Central memory CD8-positive, alpha-beta T cell (primary cell): ENCODE measurements at regions not wholly inside any gene's neighbourhood (a gene's known extent, or its start where the extent isn't known, plus 50 kb on each side); places are given as distances from the start of the nearest gene placed in this dataset.

Source experiments
- ATAC-seq: fragments of 150-1000 bp; cut with Tn5 transposase; replicated peaks from 2 replicates; pipeline ENCODE4 v1.10.0; 2022; ENCODE audit warnings: mild to moderate bottlenecking, moderate FRiP score, moderate number of reproducible peaks; ENCODE audit not compliant: poor library complexity, severe bottlenecking; ENCODE audit errors: extremely low read depth
- DNase-seq, 2 donors: peaks; one replicate each; pipeline ENCODE4 v3.0.0; 2021; ENCODE audit warnings: low spot score in 2 of 2
- H3K27ac Mint-ChIP-seq: one replicate; pipeline ENCODE4 v1.8.0; 2022; ENCODE audit warnings: low read depth, mild to moderate bottlenecking, moderate library complexity, mixed read lengths
- H3K27me3 Mint-ChIP-seq: one replicate; pipeline ENCODE4 v1.8.0; 2022; ENCODE audit warnings: mixed read lengths
- H3K36me3 Mint-ChIP-seq: one replicate; pipeline ENCODE4 v1.8.0; 2022; ENCODE audit warnings: mild to moderate bottlenecking, moderate library complexity, mixed read lengths; ENCODE audit not compliant: insufficient read depth
- H3K4me1 Mint-ChIP-seq: one replicate; pipeline ENCODE4 v1.8.0; 2022; ENCODE audit warnings: mixed read lengths
- H3K4me3 Mint-ChIP-seq: one replicate; pipeline ENCODE4 v1.8.0; 2022; ENCODE audit warnings: mild to moderate bottlenecking, moderate library complexity, mixed read lengths
- H3K9me3 Mint-ChIP-seq: one replicate; pipeline ENCODE4 v1.8.0; 2022; ENCODE audit warnings: mixed read lengths

- Mint-ChIP-seq H3K27ac (no peak overlapping the region), H3K4me3 (peak overlapping the region; percentile 42), H3K4me1 (peaks cover 26% of the 10 kb centered on the region)
Measured at GRCh38 chr4:100100985-100101384, 89.3 kb downstream of the DDIT4L start.

DNA sequence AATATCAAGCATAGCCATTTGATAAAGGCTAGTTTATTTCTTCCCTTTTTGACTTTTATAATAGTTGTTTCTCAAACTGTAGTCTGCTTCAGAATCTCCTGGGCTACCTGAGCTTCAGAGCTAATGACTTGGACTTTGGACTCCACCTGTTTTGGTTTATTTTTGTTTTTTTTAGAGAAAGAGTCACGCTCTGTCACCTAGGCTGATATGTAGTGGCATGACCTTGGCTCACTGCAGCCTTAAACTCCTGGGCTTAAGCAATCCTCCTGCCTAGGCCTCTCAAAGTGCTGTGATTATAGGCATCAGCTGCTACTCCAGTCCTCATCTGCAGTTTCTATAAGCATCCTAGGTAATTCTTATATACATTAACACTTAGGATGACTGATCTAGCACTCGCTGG lies 90.5 kb downstream of the DDIT4L start:
- H3K27me3 Mint-ChIP-seq: no peaks in the 10 kb centered on the region
- peaks cover 33% of the 10 kb centered on the region for H3K4me1 Mint-ChIP-seq
- no peak overlapping the region for H3K27ac Mint-ChIP-seq

More at GRCh38 chr4:100100985-100101384, 89.3 kb downstream of the DDIT4L start:
- no peaks in the 10 kb centered on the region for H3K9me3 Mint-ChIP-seq
- no peak for DNase-seq
- peak; percentile 79 for ATAC-seq
- peaks cover 6% of the 10 kb centered on the region for H3K36me3 Mint-ChIP-seq
- H3K27me3 Mint-ChIP-seq: no peaks in the 10 kb centered on the region

DNA sequence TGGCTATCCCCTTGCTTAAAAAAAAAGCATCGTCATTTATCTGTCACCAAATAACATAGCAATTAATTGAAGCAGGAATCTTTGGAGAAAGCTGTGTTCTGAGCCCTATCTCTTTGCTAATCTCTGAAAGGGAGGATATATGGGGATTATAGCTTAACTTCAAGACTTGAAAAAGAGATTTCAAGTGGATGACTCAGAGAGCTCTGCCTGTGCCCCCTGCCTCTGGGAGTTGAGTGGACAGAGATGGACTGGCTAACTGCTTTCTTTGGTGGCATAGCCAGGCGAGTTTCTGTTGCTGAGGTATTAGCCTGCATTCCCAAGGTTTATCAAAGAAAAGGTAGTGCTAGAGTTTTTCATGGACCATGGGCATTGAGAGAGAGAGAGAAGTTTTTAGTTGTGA lies 91.6 kb downstream of the DDIT4L start:
- no peaks in the 10 kb centered on the region for H3K9me3 Mint-ChIP-seq
- no peak overlapping the region for H3K27ac Mint-ChIP-seq
- H3K4me3 Mint-ChIP-seq: no peak overlapping the region
- no peaks in the 10 kb centered on the region for H3K27me3 Mint-ChIP-seq
- ATAC-seq (no peak), DNase-seq (no peak)
- peaks cover 5% of the 10 kb centered on the region for H3K36me3 Mint-ChIP-seq
- H3K4me1 Mint-ChIP-seq: peaks cover 36% of the 10 kb centered on the region

More for the DNA sequence above, 90.5 kb downstream of the DDIT4L start:
- ATAC-seq (no peak), DNase-seq (no peak)
- Mint-ChIP-seq H3K4me3 (no peak overlapping the region), H3K36me3 (peaks cover 7% of the 10 kb centered on the region), H3K9me3 (no peaks in the 10 kb centered on the region)

DNA sequence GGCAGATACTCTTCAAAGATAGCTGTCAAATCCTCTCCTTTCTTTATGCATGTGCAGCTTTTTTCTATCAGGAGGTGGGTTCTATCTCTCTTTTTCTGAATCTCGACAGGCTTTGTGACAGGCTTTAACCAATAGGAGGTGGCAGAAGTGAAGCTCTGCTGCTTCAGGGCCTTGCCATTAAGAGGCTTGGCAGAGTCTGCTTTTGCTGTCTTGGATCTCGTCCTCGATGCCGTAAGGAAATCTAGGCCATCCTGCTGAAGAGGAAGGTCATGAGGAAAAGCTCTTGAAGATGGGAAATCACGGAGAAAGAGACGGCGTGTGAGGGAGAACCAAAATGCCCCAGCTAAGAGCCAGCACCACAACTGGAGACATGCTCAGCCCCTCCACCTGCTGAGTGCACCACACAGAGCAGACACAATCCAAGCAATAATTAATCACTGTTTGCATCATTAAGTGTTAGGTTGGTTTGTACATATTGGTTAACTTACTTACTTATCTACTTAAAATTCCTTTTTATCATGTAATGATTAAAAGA lies 92.2 kb downstream of the DDIT4L start:
- Mint-ChIP-seq H3K27ac (no peak overlapping the region), H3K9me3 (no peaks in the 10 kb centered on the region), H3K27me3 (no peaks in the 10 kb centered on the region), H3K36me3 (peaks cover 5% of the 10 kb centered on the region), H3K4me1 (peaks cover 42% of the 10 kb centered on the region), H3K4me3 (no peak overlapping the region)
- DNase-seq (no peak), ATAC-seq (no peak)

GRCh38 chr4:100095729-100096595 lies 94.3 kb downstream of the DDIT4L start:
- Mint-ChIP-seq H3K27ac (peak overlapping the region; percentile 87), H3K4me1 (peaks cover 38% of the 10 kb centered on the region), H3K9me3 (no peaks in the 10 kb centered on the region), H3K27me3 (no peaks in the 10 kb centered on the region), H3K36me3 (peaks cover 5% of the 10 kb centered on the region), H3K4me3 (no peak overlapping the region)
- DNase-seq (no peak), ATAC-seq (peak; percentile 58)

GRCh38 chr4:100093091-100093866 lies 97.0 kb downstream of the DDIT4L start:
- Mint-ChIP-seq H3K9me3 (no peaks in the 10 kb centered on the region), H3K36me3 (peaks cover 5% of the 10 kb centered on the region), H3K27me3 (no peaks in the 10 kb centered on the region), H3K27ac (peak overlapping the region; percentile 87), H3K4me3 (no peak overlapping the region), H3K4me1 (peaks cover 19% of the 10 kb centered on the region)
- DNase-seq: peak; percentile 64 to 86
- ATAC-seq: peak; percentile 99

GRCh38 chr4:100087743-100088142 lies 102.5 kb downstream of the DDIT4L start:
- H3K9me3 Mint-ChIP-seq: no peaks in the 10 kb centered on the region
- DNase-seq: no peak
- H3K27me3 Mint-ChIP-seq: no peaks in the 10 kb centered on the region
- H3K36me3 Mint-ChIP-seq: peaks cover 3% of the 10 kb centered on the region
- no peak overlapping the region for H3K4me3 Mint-ChIP-seq
- no peak for ATAC-seq
- H3K27ac Mint-ChIP-seq: no peak overlapping the region
- no peaks in the 10 kb centered on the region for H3K4me1 Mint-ChIP-seq

- DNase-seq (no peak), ATAC-seq (no peak)
- Mint-ChIP-seq H3K27me3 (no peaks in the 10 kb centered on the region), H3K36me3 (peaks cover 1% of the 10 kb centered on the region), H3K4me1 (no peaks in the 10 kb centered on the region), H3K4me3 (no peak overlapping the region), H3K9me3 (no peaks in the 10 kb centered on the region), H3K27ac (no peak overlapping the region)
Measured at GRCh38 chr4:100086766-100087431, 103.4 kb downstream of the DDIT4L start.

DNA sequence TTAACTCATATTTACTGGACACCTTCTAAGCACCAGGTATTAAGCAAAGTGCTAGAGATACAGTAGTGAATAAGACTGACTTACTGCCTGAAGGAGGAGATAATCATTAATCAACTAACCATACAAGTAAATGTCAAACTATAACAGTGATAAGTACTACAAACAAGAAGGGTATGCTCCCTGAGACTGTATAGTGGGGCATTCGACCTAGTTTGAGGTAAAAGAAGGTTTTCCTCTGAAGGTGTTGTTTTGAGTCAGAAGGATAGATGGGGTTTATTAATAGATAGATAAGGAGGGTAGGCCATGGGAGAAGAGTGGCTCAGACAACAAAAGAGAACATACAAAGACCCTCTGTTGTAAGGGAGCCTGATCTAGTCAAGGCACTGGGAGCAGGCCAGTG lies 105.4 kb downstream of the DDIT4L start:
- no peak overlapping the region for H3K27ac Mint-ChIP-seq

DNA sequence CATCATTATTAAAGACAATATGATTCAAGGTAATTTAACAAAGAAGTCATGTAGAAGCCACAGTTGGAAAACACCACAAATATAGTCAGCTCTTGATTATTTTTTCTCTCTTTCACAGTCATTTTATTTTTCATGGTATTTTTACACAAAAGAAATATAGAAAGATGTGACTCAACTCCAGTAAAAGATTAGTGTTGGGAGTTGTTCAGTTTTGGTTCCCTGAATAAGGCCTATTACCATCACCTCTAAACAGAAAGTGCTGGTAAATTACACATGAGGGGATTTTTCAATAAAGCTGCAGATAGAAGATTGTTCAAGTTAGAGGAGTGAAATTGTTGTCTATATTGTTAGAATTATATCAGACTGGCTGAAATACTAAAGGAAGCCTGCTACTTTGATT lies 107.0 kb downstream of the DDIT4L start:
- Mint-ChIP-seq H3K27me3 (no peaks in the 10 kb centered on the region), H3K27ac (no peak overlapping the region), H3K4me1 (peaks cover 16% of the 10 kb centered on the region), H3K9me3 (no peaks in the 10 kb centered on the region), H3K4me3 (no peak overlapping the region), H3K36me3 (no peaks in the 10 kb centered on the region)
- ATAC-seq (no peak), DNase-seq (no peak)

More for the DNA sequence above, 105.4 kb downstream of the DDIT4L start:
- Mint-ChIP-seq H3K4me1 (peaks cover 5% of the 10 kb centered on the region), H3K4me3 (no peak overlapping the region), H3K9me3 (no peaks in the 10 kb centered on the region), H3K27me3 (no peaks in the 10 kb centered on the region), H3K36me3 (no peaks in the 10 kb centered on the region)
- DNase-seq (no peak), ATAC-seq (no peak)

GRCh38 chr4:100082852-100083251 lies 107.4 kb downstream of the DDIT4L start:
- DNase-seq (no peak), ATAC-seq (no peak)
- peaks cover 16% of the 10 kb centered on the region for H3K4me1 Mint-ChIP-seq
- no peaks in the 10 kb centered on the region for H3K27me3 Mint-ChIP-seq
- no peak overlapping the region for H3K4me3 Mint-ChIP-seq
- H3K27ac Mint-ChIP-seq: no peak overlapping the region
- no peaks in the 10 kb centered on the region for H3K36me3 Mint-ChIP-seq
- no peaks in the 10 kb centered on the region for H3K9me3 Mint-ChIP-seq

- H3K27ac Mint-ChIP-seq: no peak overlapping the region
Measured at GRCh38 chr4:100081491-100081890, 108.8 kb downstream of the DDIT4L start.

More at GRCh38 chr4:100081491-100081890, 108.8 kb downstream of the DDIT4L start:
- Mint-ChIP-seq H3K36me3 (no peaks in the 10 kb centered on the region), H3K27me3 (no peaks in the 10 kb centered on the region), H3K4me3 (no peak overlapping the region), H3K4me1 (peaks cover 16% of the 10 kb centered on the region), H3K9me3 (no peaks in the 10 kb centered on the region)
- ATAC-seq (no peak), DNase-seq (no peak)
